GM12878 (cell line): ENCODE measurements at regions not wholly inside any gene's neighbourhood (a gene's known extent, or its start where the extent isn't known, plus 50 kb on each side); places are given as distances from the start of the nearest gene placed in this dataset.

Experiments used
- ATAC-seq: fragments of 200-7000 bp; cut with Tn5 transposase; 3 replicates; pipeline ENCODE4 v1.9.1; 2020; ENCODE audit warnings: mild to moderate bottlenecking, moderate library complexity
- BruUV-seq: library from RNA; stranded (reverse); fragments of 400-500 nt; replicated peaks from 2 replicates; lab custom pipeline; 2021; lab: Mats Ljungman, UMichigan
- CTCF ChIA-PET: fragments of 300-600 bp; sonication (Branson Sonifier 250); formaldehyde crosslinking; extraction: SDS; loops from one replicate; lab custom pipeline; 2021; ENCODE audit warnings: inconsistent platforms; lab: Yijun Ruan, JAX
- POLR2A ChIA-PET: fragments of 350-600 bp; formaldehyde crosslinking; extraction: SDS; loops from one replicate; lab custom pipeline; 2021; ENCODE audit warnings: inconsistent platforms; lab: Charles Lee
- RAD21 ChIA-PET: fragments of 300-600 bp; sonication (Branson Sonifier 250); formaldehyde crosslinking; loops from one replicate; lab custom pipeline; 2023; ENCODE audit warnings: antibody characterized with exemption; ENCODE audit not compliant: unreplicated experiment; lab: Charles Lee
- SMC1A ChIA-PET: fragments of 300-600 bp; sonication (Branson Sonifier 250); formaldehyde crosslinking; loops from one replicate; lab custom pipeline; 2023; ENCODE audit not compliant: unreplicated experiment, uncharacterized antibody; lab: Charles Lee
- DNase-seq: peaks from one replicate; pipeline ENCODE4 v3.0.0-alpha.2; 2011; ENCODE audit warnings: low read depth, low spot score
- FAIRE-seq: peaks from 3 replicates; lab custom pipeline; 2011; peaks lifted over from hg19 to GRCh38; lab: Jason Lieb, UNC
- H2AFZ ChIP-seq: 2 replicates; pipeline ENCODE4 v1.6.0; 2011; ENCODE audit warnings: low read depth, low read length, control low read depth; ENCODE audit not compliant: control insufficient read depth
- H3K27ac ChIP-seq: 2 replicates; pipeline ENCODE4 v1.5.1; 2011; ENCODE audit warnings: control low read depth; ENCODE audit not compliant: control insufficient read depth, insufficient read depth
- H3K27me3 ChIP-seq, 2 experiments: replicated peaks in 1 of 2; 2 replicates each; pipeline versions ENCODE4 v1.6.0 to v1.6.1; 2011; ENCODE audit warnings: low read length in 1 of 2; ENCODE audit not compliant: control insufficient read depth in 2 of 2, insufficient read depth in 2 of 2
- H3K36me3 ChIP-seq, 2 experiments: 2 replicates each; pipeline ENCODE4 v1.5.1; 2011; ENCODE audit warnings: low read length in 1 of 2; ENCODE audit not compliant: control insufficient read depth in 2 of 2, insufficient read depth in 2 of 2
- H3K4me1 ChIP-seq: 2 replicates; pipeline ENCODE4 v1.6.1; 2011; ENCODE audit warnings: mild to moderate bottlenecking, low read length, moderate library complexity, mixed read lengths; ENCODE audit not compliant: control insufficient read depth, insufficient read depth
- H3K4me2 ChIP-seq: 2 replicates; pipeline ENCODE4 v1.6.0; 2011; ENCODE audit warnings: control low read depth; ENCODE audit not compliant: control insufficient read depth, insufficient read depth
- H3K4me3 ChIP-seq: fragments of 200-600 bp; sonication (generic); 2 replicates; pipeline ENCODE4 v1.5.1; 2016
- H3K79me2 ChIP-seq: 2 replicates; pipeline ENCODE4 v1.6.0; 2011; ENCODE audit warnings: low read length; ENCODE audit not compliant: control insufficient read depth, insufficient read depth
- H3K9ac ChIP-seq: 2 replicates; pipeline ENCODE4 v1.8.0; 2011; ENCODE audit warnings: low read length, control low read depth, mixed read lengths; ENCODE audit not compliant: control insufficient read depth, insufficient read depth
- H3K9me3 ChIP-seq: replicated peaks from 3 replicates; pipeline ENCODE4 v1.5.1; 2011; ENCODE audit warnings: mild to moderate bottlenecking, low read length; ENCODE audit not compliant: control insufficient read depth, insufficient read depth
- H4K20me1 ChIP-seq: 2 replicates; pipeline ENCODE4 v1.6.0; 2011; ENCODE audit not compliant: control insufficient read depth, insufficient read depth
- BRCA1 ChIP-seq: IDR thresholded peaks from 2 replicates; pipeline ENCODE4 v1.6.1; 2011; ENCODE audit warnings: low read depth, low read length, improper control_type of control experiment
- CBX3 ChIP-seq: fragments of 200-600 bp; sonication (generic); IDR thresholded peaks from 2 replicates; pipeline ENCODE4 v1.6.1; 2016; ENCODE audit warnings: low read depth, borderline replicate concordance
- CHD2 ChIP-seq: IDR thresholded peaks from 2 replicates; pipeline ENCODE4 v1.6.1; 2011; ENCODE audit warnings: low read depth, low read length, improper control_type of control experiment, borderline replicate concordance
- DPF2 ChIP-seq: fragments of 450-650 bp; IDR thresholded peaks from 2 replicates; pipeline ENCODE4 v1.6.1; 2017; ENCODE audit warnings: mild to moderate bottlenecking
- EED ChIP-seq: sonication (generic); IDR thresholded peaks from 2 replicates; pipeline ENCODE4 v1.6.1; 2016; ENCODE audit warnings: antibody characterized with exemption, low read depth
- ETV6 ChIP-seq, 2 experiments: fragments of 450-650 bp in 1 of 2; IDR thresholded peaks in 1 of 2; conservative IDR thresholded peaks in 1 of 2; 2 replicates each; pipeline ENCODE4 v1.6.1; 2014; ENCODE audit warnings: antibody characterized with exemption in 1 of 2, borderline replicate concordance in 1 of 2, low read depth in 1 of 2, mild to moderate bottlenecking in 1 of 2, moderate library complexity in 1 of 2
- FOXK2 ChIP-seq: fragments of 450-650 bp; IDR thresholded peaks from 2 replicates; pipeline ENCODE4 v1.6.1; 2017; ENCODE audit warnings: mild to moderate bottlenecking, moderate library complexity
- IKZF1 ChIP-seq: fragments of 450-650 bp; conservative IDR thresholded peaks from 2 replicates; pipeline ENCODE4 v1.6.1; 2017; ENCODE audit warnings: antibody characterized with exemption, mild to moderate bottlenecking
- MXI1 ChIP-seq: fragments of 150-350 bp; IDR thresholded peaks from 2 replicates; pipeline ENCODE4 v1.6.1; 2011; ENCODE audit warnings: low read depth, mild to moderate bottlenecking, inconsistent platforms, low read length, improper control_type of control experiment
- MYB ChIP-seq: fragments of 150-350 bp; IDR thresholded peaks from 2 replicates; pipeline ENCODE4 v1.6.1; 2014; ENCODE audit warnings: mild to moderate bottlenecking, low read depth, low read length, borderline replicate concordance
- NFYB ChIP-seq: IDR thresholded peaks from 2 replicates; pipeline ENCODE4 v1.6.1; 2011; ENCODE audit warnings: low read depth, mild to moderate bottlenecking, low read length, improper control_type of control experiment, moderate library complexity; ENCODE audit not compliant: insufficient read depth
- NR2C1 ChIP-seq: fragments of 450-650 bp; IDR thresholded peaks from 2 replicates; pipeline ENCODE4 v1.6.1; 2017; ENCODE audit warnings: antibody characterized with exemption, mild to moderate bottlenecking, moderate library complexity
- RBBP5 ChIP-seq: fragments of 200-600 bp; sonication (generic); conservative IDR thresholded peaks from 2 replicates; pipeline ENCODE4 v1.6.1; 2016
- SIX5 ChIP-seq: IDR thresholded peaks from 2 replicates; pipeline ENCODE4 v1.6.1; 2011; ENCODE audit warnings: mild to moderate bottlenecking, low read depth, low read length, moderate library complexity; ENCODE audit not compliant: severe bottlenecking
- SMC3 ChIP-seq: IDR thresholded peaks from 2 replicates; pipeline ENCODE4 v1.6.1; 2011; ENCODE audit warnings: low read length, improper control_type of control experiment, borderline replicate concordance
- SREBF2 ChIP-seq: IDR thresholded peaks from 2 replicates; pipeline ENCODE4 v1.6.1; 2012; ENCODE audit warnings: mild to moderate bottlenecking, low read length
- TCF12 ChIP-seq: IDR thresholded peaks from 2 replicates; pipeline ENCODE4 v1.6.1; 2011; ENCODE audit warnings: low read depth, mild to moderate bottlenecking, low read length
- ZNF274 ChIP-seq: IDR thresholded peaks from one replicate; pipeline ENCODE4 v1.8.0; 2011; ENCODE audit not compliant: insufficient read length, insufficient read depth
- ZNF622 ChIP-seq: fragments of 450-650 bp; IDR thresholded peaks from 2 replicates; pipeline ENCODE4 v1.6.1; 2017; ENCODE audit warnings: mild to moderate bottlenecking, inconsistent platforms
- ZSCAN29 ChIP-seq: fragments of 450-650 bp; IDR thresholded peaks from 2 replicates; pipeline ENCODE4 v1.6.1; 2017; ENCODE audit warnings: mild to moderate bottlenecking, moderate library complexity
- WGBS: methylation state at CpG from one replicate; pipeline ENCODE4 v1.1.6; 2016; ENCODE audit warnings: low lambda C conversion rate; ENCODE audit not compliant: insufficient replicate concordance, insufficient coverage; ENCODE audit errors: missing lambda C conversion rate; 5-methylcytosine and 5-hydroxymethylcytosine counted together
- in situ Hi-C: fragments of 300-500 bp; cut with MboI; formaldehyde crosslinking; loops from 9 replicates; pipeline ENCODE4 v1.14.3; 2018; ENCODE audit warnings: mixed read lengths
- intact Hi-C: fragments of 100-400 bp; cut with micrococcal nuclease; formaldehyde crosslinking; loops from one replicate; pipeline ENCODE4 v1.14.2; 2022; ENCODE audit not compliant: unreplicated experiment
- TF ChIP-seq, protein P1 (sequence below): fragments of 450-650 bp; IDR thresholded peaks from 2 replicates; pipeline ENCODE4 v1.6.1; 2017; ENCODE audit warnings: mild to moderate bottlenecking

DNA sequence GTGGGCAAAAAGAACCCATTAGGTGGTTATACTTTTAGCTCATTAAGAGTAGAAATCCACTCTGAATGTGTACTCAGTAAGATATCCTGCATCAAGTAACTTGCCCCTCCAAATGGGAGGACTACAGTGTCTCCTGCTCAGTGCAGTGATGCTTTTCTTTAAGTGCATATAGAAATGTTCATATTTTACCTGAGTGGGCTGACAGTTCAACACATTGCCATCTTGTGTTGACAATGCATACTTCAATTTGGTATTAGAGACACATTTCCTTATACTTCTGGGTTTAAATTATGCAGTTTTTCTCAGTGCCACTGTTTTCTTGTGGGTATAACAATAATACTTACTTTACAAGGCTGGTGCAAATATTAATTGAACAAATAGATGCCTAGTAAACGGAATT is 318.6 kb upstream of the TMPRSS15 start:
- SMC1A ChIA-PET: interaction anchor here (0.6 kb wide), 1 partner anchor 125 kb away, joined by 5 read pairs; no protein-coding TSS in a partner anchor

DNA sequence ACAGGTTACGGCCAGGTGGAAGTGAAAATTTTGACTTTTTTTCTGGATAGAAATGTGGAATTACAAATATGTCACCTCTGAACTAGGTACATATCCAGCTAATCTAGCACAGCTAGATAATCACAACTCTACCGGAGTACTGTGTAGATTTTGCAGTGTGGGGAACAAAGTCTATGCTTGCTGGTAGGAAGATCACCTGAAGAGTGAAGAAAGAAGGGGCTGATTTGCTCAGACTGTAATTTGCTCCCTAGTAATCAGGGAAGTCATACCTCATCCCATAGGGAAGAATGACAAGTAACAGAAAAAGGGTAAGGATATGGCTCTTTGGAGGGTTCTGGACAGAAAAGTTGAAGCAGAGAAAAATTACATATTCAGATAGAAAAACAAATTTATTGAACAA is 319.6 kb upstream of the TMPRSS15 start:
- FAIRE-seq: no peak
- in situ Hi-C loops (no loop called here), intact Hi-C loops (no loop called here)
- ATAC-seq: no peak
- no peak for DNase-seq
- TF ChIP-seq ZSCAN29 (no peak), FOXK2 (no peak), MYB (no peak), EED (no peak), CHD2 (no peak), SIX5 (no peak), RBBP5 (no peak), SREBF2 (no peak), ZNF622 (no peak), MXI1 (no peak), BRCA1 (no peak), ZNF274 (no peak), DPF2 (no peak), SMC3 (no peak), ETV6 (conservative IDR thresholded peaks at IDR 0.05 in 1 of 2, IDR thresholded peaks at IDR 0.05 in 1 of 2; ENCODE audit: borderline replicate concordance in 1 of 2, low read depth in 1 of 2) (no peak), CBX3 (no peak), NFYB (no peak)
- TF ChIP-seq, protein P1, sequence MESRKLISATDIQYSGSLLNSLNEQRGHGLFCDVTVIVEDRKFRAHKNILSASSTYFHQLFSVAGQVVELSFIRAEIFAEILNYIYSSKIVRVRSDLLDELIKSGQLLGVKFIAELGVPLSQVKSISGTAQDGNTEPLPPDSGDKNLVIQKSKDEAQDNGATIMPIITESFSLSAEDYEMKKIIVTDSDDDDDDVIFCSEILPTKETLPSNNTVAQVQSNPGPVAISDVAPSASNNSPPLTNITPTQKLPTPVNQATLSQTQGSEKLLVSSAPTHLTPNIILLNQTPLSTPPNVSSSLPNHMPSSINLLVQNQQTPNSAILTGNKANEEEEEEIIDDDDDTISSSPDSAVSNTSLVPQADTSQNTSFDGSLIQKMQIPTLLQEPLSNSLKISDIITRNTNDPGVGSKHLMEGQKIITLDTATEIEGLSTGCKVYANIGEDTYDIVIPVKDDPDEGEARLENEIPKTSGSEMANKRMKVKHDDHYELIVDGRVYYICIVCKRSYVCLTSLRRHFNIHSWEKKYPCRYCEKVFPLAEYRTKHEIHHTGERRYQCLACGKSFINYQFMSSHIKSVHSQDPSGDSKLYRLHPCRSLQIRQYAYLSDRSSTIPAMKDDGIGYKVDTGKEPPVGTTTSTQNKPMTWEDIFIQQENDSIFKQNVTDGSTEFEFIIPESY: no peak
- H3K36me3 ChIP-seq: no peaks in the 10 kb centered on the region
- H3K4me1 ChIP-seq: no peaks in the 10 kb centered on the region
- H2AFZ ChIP-seq: no peak overlapping the region
- no peak overlapping the region for H3K27ac ChIP-seq
- no peak overlapping the region for H3K9ac ChIP-seq
- no peaks in the 10 kb centered on the region; the same call in 2 of the 3 replicates for H3K9me3 ChIP-seq
- RAD21 ChIA-PET: no interaction called here
- WGBS: 21% methylated on average over 2 of the region's 2 CpGs
- no peaks in the 10 kb centered on the region for H3K79me2 ChIP-seq
- H3K27me3 ChIP-seq: no peaks in the 10 kb centered on the region
- H3K4me2 ChIP-seq: no peak overlapping the region
- SMC1A ChIA-PET: no interaction called here
- POLR2A ChIA-PET: no interaction called here
- no peaks in the 10 kb centered on the region for H4K20me1 ChIP-seq
- H3K4me3 ChIP-seq: no peak overlapping the region
- CTCF ChIA-PET: no interaction called here
- BruUV-seq: no TSS peak

More for the DNA sequence above, 318.6 kb upstream of the TMPRSS15 start:
- Histone ChIP-seq H4K20me1 (no peaks in the 10 kb centered on the region), H3K27me3 (no peaks in the 10 kb centered on the region), H3K9ac (no peak overlapping the region), H3K79me2 (no peaks in the 10 kb centered on the region), H3K4me3 (no peak overlapping the region), H3K9me3 (no peaks in the 10 kb centered on the region; the same call in 2 of the 3 replicates), H3K4me1 (no peaks in the 10 kb centered on the region), H3K27ac (no peak overlapping the region), H3K36me3 (no peaks in the 10 kb centered on the region), H3K4me2 (no peak overlapping the region)
- 0% methylated on average over 1 of the region's 1 CpG for WGBS
- ChIA-PET CTCF (no interaction called here), RAD21 (no interaction called here), POLR2A (no interaction called here)
- intact Hi-C loops: no loop called here
- BruUV-seq: no TSS peak
- ATAC-seq (no peak), FAIRE-seq (no peak)
- in situ Hi-C loops: no loop called here
- TF ChIP-seq TCF12 (no peak), IKZF1 (no peak), NR2C1 (no peak)
- TF ChIP-seq, all 136 proteins: peak for 0
- DNase-seq: no peak
- H2AFZ ChIP-seq: no peak overlapping the region
